ENCODE measurements at regions not wholly inside any gene's neighbourhood (a gene's known extent, or its start where the extent isn't known, plus 50 kb on each side); places are given as distances from the start of the nearest gene placed in this dataset.

DNA sequence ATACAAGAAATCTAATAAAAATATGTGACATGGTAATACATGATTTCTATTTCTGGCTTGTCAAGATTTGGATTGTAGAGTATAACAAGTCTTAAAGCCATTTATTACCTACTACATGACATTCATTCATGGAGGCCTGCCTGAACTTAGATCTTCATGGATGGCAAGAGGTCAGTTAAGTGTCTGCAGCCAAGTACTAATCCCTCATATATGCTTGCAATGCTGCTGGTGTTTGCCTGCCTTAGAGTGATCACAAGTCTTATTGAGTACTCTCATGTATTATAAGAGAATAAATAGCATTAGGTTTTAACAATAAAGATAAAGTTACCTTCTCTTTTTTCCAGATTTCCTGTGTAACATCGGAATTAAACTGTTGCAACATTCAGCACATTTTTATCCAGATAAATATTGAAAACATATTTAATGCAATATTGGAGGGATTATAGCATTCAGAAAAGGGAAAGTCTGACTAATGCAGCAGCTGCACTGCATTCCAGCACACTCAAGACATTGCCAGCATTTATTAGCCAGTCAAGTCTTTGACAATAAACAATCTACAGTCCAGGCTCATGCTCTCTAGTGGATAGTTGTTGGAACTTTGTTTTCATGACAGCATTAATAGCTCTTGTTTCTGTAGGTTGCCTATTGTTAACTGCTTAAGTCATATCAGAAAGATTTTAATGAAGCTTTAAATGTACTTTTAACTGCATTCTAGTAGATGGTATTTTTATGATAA is 737.1 kb downstream of the FAT4 start:
- Histone ChIP-seq H3K27ac (ENCODE audit: low read length) (no peak overlapping the region), H3K4me1 (ENCODE audit: insufficient read depth, low read length) (no peaks in the 10 kb centered on the region), H3K9ac (ENCODE audit: low read depth, low read length) (no peak overlapping the region), H3K9me3 (ENCODE audit: insufficient read depth, low read depth, low read length) (no peaks in the 10 kb centered on the region), H3K27me3 (ENCODE audit: insufficient read depth, low read length) (no peaks in the 10 kb centered on the region), H3K36me3 (ENCODE audit: insufficient read depth, low read depth, low read length) (no peaks in the 10 kb centered on the region), H3K4me3 (ENCODE audit: low read length) (no peak overlapping the region)

GRCh38 chr4:126056116-126056650 is 741.4 kb downstream of the FAT4 start:
- Histone ChIP-seq H3K9ac (ENCODE audit: low read depth, low read length) (no peak overlapping the region), H3K4me1 (ENCODE audit: insufficient read depth, low read length) (no peaks in the 10 kb centered on the region), H3K27ac (ENCODE audit: low read length) (no peak overlapping the region), H3K4me3 (ENCODE audit: low read length) (no peak overlapping the region), H3K36me3 (ENCODE audit: insufficient read depth, low read depth, low read length) (no peaks in the 10 kb centered on the region), H3K27me3 (ENCODE audit: insufficient read depth, low read length) (no peaks in the 10 kb centered on the region), H3K9me3 (ENCODE audit: insufficient read depth, low read depth, low read length) (no peaks in the 10 kb centered on the region)

GRCh38 chr4:126057371-126057770 is 742.6 kb downstream of the FAT4 start:
- Histone ChIP-seq H3K9ac (ENCODE audit: low read depth, low read length) (no peak overlapping the region), H3K9me3 (ENCODE audit: insufficient read depth, low read depth, low read length) (no peaks in the 10 kb centered on the region), H3K4me1 (ENCODE audit: insufficient read depth, low read length) (no peaks in the 10 kb centered on the region), H3K27ac (ENCODE audit: low read length) (no peak overlapping the region), H3K4me3 (ENCODE audit: low read length) (no peak overlapping the region), H3K27me3 (ENCODE audit: insufficient read depth, low read length) (no peaks in the 10 kb centered on the region), H3K36me3 (ENCODE audit: insufficient read depth, low read depth, low read length) (no peaks in the 10 kb centered on the region)

DNA sequence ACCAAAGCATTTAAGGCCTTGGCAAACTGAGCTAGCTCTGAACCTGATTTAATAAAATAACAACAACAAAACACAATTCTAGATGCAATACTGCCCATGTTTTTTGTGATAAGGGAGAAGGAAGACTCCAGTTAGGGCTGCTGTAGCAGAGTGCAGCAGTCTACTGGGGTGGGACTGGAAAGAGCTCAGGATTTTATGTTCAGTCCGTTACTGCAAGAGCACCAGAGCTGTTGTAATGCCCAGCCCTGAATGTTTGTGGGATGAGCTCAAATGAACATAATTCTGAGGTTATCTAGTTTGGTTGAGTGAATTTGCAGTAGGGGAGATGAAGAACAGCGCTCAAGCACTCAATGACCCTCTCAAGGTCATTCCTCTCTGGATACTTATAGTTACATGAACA is 743.8 kb downstream of the FAT4 start:
- Histone ChIP-seq H3K27me3 (ENCODE audit: insufficient read depth, low read length) (no peaks in the 10 kb centered on the region), H3K27ac (ENCODE audit: low read length) (no peak overlapping the region), H3K9ac (ENCODE audit: low read depth, low read length) (no peak overlapping the region), H3K4me3 (ENCODE audit: low read length) (no peak overlapping the region), H3K36me3 (ENCODE audit: insufficient read depth, low read depth, low read length) (no peaks in the 10 kb centered on the region), H3K4me1 (ENCODE audit: insufficient read depth, low read length) (no peaks in the 10 kb centered on the region), H3K9me3 (ENCODE audit: insufficient read depth, low read depth, low read length) (no peaks in the 10 kb centered on the region)

DNA sequence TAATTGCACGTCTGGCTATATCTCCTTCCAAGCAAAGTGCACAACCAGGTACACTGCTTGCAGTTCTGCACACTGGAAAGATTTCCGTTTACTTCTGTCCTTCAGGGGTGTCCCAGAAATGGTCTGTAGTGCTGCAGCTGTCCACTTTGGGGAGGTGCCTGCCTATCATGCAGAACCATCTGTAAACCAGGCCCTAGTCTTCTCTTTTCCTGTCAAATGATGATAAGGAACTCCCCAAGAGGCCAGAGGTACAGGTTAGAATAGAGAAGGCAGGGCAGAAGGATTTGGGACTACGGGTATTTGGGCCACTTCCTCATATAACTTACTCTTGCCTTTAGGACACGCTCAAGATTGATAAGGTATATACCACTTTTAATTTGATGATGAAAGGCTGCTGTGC is 746.9 kb downstream of the FAT4 start:
- no peaks in the 10 kb centered on the region for H3K36me3 ChIP-seq (ENCODE audit: insufficient read depth, low read depth, low read length)
- no peaks in the 10 kb centered on the region for H3K9me3 ChIP-seq (ENCODE audit: insufficient read depth, low read depth, low read length)

GRCh38 chr4:126065016-126065415 is 750.3 kb downstream of the FAT4 start:
- H3K9me3 ChIP-seq (ENCODE audit: insufficient read depth, low read depth, low read length): no peaks in the 10 kb centered on the region
- H3K9ac ChIP-seq (ENCODE audit: low read depth, low read length): no peak overlapping the region
- no peaks in the 10 kb centered on the region for H3K4me1 ChIP-seq (ENCODE audit: insufficient read depth, low read length)
- H3K36me3 ChIP-seq (ENCODE audit: insufficient read depth, low read depth, low read length): no peaks in the 10 kb centered on the region
- no peak overlapping the region for H3K27ac ChIP-seq (ENCODE audit: low read length)
- no peak overlapping the region for H3K4me3 ChIP-seq (ENCODE audit: low read length)
- H3K27me3 ChIP-seq (ENCODE audit: insufficient read depth, low read length): no peaks in the 10 kb centered on the region

More for the DNA sequence above, 746.9 kb downstream of the FAT4 start:
- Histone ChIP-seq H3K9ac (ENCODE audit: low read depth, low read length) (no peak overlapping the region), H3K4me1 (ENCODE audit: insufficient read depth, low read length) (no peaks in the 10 kb centered on the region), H3K4me3 (ENCODE audit: low read length) (no peak overlapping the region), H3K27ac (ENCODE audit: low read length) (no peak overlapping the region), H3K27me3 (ENCODE audit: insufficient read depth, low read length) (no peaks in the 10 kb centered on the region)

DNA sequence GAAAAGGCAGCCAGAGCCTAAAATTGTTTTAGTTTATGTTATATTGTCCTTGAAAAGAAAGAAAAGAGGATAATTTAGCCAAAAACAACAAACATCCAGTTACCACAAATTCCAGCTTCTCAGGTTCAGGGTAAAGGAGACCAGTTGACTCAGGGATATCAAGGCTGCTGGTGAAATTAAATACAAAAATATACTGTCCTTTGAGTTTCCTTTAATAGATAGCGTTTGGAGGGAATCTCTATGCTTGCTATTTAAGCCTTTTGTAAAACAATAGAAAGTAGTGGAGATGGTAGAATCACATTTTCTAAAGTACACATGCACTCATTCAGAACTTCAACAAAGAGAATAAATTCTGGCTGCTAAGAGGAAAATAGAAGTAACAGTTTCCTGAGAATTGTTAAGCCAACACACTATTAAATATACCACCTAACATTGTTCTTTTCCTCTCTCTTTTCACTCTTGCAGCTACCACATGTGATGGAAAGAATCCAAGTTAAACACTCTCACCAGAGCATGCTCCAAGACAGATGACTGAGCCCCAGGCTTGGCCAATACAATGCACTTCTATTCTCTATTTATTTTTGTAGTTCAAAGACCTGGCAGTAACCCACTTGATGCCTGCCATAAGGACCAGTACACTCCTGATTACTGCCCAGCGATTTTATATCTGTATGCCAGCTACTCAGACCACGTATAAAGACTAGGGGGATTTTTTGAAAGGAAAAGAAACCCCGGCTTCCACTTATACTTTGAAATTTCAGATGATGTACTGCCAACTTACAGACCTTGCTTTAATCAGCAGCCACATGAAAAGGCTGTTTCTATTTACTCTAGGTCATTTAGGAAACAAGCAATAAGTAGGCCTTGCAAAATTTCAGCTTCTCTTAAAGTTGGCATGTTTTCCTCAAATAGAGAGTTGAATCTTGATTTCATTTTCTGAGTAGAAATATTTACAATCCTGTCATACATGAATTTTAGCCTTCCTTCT is 756.9 kb downstream of the FAT4 start:
- H3K4me1 ChIP-seq (ENCODE audit: insufficient read depth, low read length): no peaks in the 10 kb centered on the region
- no peaks in the 10 kb centered on the region for H3K9me3 ChIP-seq (ENCODE audit: insufficient read depth, low read depth, low read length)
- no peak overlapping the region for H3K9ac ChIP-seq (ENCODE audit: low read depth, low read length)
- no peak overlapping the region for H3K4me3 ChIP-seq (ENCODE audit: low read length)
- H3K27ac ChIP-seq (ENCODE audit: low read length): no peak overlapping the region
- no peaks in the 10 kb centered on the region for H3K36me3 ChIP-seq (ENCODE audit: insufficient read depth, low read depth, low read length)
- H3K27me3 ChIP-seq (ENCODE audit: insufficient read depth, low read length): no peaks in the 10 kb centered on the region

GRCh38 chr4:126081336-126081735 is 766.6 kb downstream of the FAT4 start:
- H3K4me3 ChIP-seq (ENCODE audit: low read length): no peak overlapping the region
- no peaks in the 10 kb centered on the region for H3K4me1 ChIP-seq (ENCODE audit: insufficient read depth, low read length)
- H3K27ac ChIP-seq (ENCODE audit: low read length): no peak overlapping the region
- no peaks in the 10 kb centered on the region for H3K36me3 ChIP-seq (ENCODE audit: insufficient read depth, low read depth, low read length)
- no peak overlapping the region for H3K9ac ChIP-seq (ENCODE audit: low read depth, low read length)
- H3K9me3 ChIP-seq (ENCODE audit: insufficient read depth, low read depth, low read length): no peaks in the 10 kb centered on the region
- H3K27me3 ChIP-seq (ENCODE audit: insufficient read depth, low read length): no peaks in the 10 kb centered on the region

DNA sequence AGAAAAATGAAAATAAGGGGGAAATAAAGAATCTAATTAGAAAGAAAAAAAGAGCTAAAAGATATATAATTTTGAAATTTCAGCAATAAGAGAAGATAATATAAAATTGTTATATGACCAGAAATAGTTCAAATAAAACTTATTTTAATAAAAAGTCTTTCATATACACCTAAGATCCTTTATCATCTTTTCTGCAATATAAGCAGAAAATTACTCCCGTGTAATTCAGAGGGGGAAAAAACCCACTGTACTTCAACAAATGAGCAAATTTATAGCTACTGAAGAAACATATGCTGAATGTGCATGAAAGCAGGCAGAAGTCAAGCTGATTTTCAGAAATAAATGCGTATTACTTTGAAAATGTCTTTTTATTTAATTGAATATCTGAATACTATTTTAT is 771.3 kb downstream of the FAT4 start:
- H3K9me3 ChIP-seq (ENCODE audit: insufficient read depth, low read depth, low read length): no peaks in the 10 kb centered on the region
- H3K27ac ChIP-seq (ENCODE audit: low read length): no peak overlapping the region
- H3K27me3 ChIP-seq (ENCODE audit: insufficient read depth, low read length): no peaks in the 10 kb centered on the region
- no peak overlapping the region for H3K9ac ChIP-seq (ENCODE audit: low read depth, low read length)
- H3K4me1 ChIP-seq (ENCODE audit: insufficient read depth, low read length): no peaks in the 10 kb centered on the region
- no peaks in the 10 kb centered on the region for H3K36me3 ChIP-seq (ENCODE audit: insufficient read depth, low read depth, low read length)
- H3K4me3 ChIP-seq (ENCODE audit: low read length): no peak overlapping the region

DNA sequence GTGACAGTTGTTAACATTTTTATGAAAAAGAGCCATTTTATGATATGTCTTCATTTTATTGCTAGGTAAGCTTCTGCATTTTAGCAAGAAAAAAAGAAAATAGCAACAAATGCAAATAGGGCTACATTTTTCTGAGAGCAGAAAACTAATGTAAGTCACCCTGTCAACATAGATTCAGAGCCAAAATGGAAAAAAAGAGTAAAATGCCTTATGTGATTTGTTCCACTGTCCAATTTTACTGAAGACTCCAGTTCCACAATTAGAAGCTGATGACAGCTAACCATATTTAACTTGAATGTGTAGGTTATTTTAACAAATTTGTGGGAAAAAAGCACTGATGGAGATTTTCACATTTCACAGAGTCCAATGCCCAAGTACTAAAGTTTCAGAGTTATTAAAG is 772.3 kb downstream of the FAT4 start:
- Histone ChIP-seq H3K9ac (ENCODE audit: low read depth, low read length) (no peak overlapping the region), H3K9me3 (ENCODE audit: insufficient read depth, low read depth, low read length) (no peaks in the 10 kb centered on the region), H3K36me3 (ENCODE audit: insufficient read depth, low read depth, low read length) (no peaks in the 10 kb centered on the region)

DNA sequence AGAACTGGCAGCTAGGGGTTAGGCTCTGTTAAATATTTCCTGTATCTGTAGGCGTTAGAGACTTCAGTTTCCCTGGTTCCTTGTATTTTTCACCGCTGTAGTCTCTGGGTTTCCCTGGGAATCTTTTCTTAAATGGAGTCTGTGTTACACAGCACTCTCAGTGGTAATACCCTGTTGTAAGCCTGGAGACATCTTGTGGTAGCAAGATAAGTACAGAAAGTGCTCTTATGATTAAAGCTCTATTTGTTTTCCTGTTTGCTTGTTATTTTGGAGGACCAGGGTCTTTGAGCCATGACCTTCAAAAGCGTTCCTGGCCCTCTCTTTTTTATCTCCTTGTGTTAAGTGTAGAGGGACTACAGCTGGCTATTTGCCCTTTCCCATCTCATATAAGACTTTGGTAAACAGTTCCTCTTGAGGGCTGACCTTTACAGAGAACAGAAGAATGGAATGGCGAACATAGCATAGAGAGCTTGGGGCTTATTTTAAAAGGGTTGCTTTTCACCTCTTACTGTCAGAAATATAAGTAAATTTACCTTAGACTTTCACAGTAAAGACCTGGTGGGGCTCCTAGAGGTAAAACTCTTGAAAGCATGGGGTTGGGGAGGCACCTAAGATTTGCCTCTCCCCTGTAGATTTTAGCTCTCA is 782.5 kb downstream of the FAT4 start:
- Histone ChIP-seq H3K9me3 (ENCODE audit: insufficient read depth, low read depth, low read length) (no peaks in the 10 kb centered on the region), H3K27me3 (ENCODE audit: insufficient read depth, low read length) (no peaks in the 10 kb centered on the region), H3K9ac (ENCODE audit: low read depth, low read length) (no peak overlapping the region), H3K36me3 (ENCODE audit: insufficient read depth, low read depth, low read length) (no peaks in the 10 kb centered on the region), H3K4me1 (ENCODE audit: insufficient read depth, low read length) (no peaks in the 10 kb centered on the region), H3K27ac (ENCODE audit: low read length) (no peak overlapping the region), H3K4me3 (ENCODE audit: low read length) (no peak overlapping the region)

More for the DNA sequence above, 772.3 kb downstream of the FAT4 start:
- no peak overlapping the region for H3K4me3 ChIP-seq (ENCODE audit: low read length)
- H3K27me3 ChIP-seq (ENCODE audit: insufficient read depth, low read length): no peaks in the 10 kb centered on the region
- no peak overlapping the region for H3K27ac ChIP-seq (ENCODE audit: low read length)
- no peaks in the 10 kb centered on the region for H3K4me1 ChIP-seq (ENCODE audit: insufficient read depth, low read length)

All from iPS-20b (cell line).